SK-N-MC (cell line): ENCODE measurements at regions not wholly inside any gene's neighbourhood (a gene's known extent, or its start where the extent isn't known, plus 50 kb on each side); places are given as distances from the start of the nearest gene placed in this dataset.

Source experiments
- EZH2 ChIP-seq: fragments of 200-600 bp; sonication (generic); IDR thresholded peaks from one replicate; pipeline ENCODE4 v1.6.1; 2017; ENCODE audit warnings: antibody characterized with exemption
- POLR2AphosphoS5 ChIP-seq: IDR thresholded peaks from 2 replicates; pipeline ENCODE4 v1.6.1; 2012; ENCODE audit warnings: mild to moderate bottlenecking, low read depth, low read length, borderline replicate concordance

DNA sequence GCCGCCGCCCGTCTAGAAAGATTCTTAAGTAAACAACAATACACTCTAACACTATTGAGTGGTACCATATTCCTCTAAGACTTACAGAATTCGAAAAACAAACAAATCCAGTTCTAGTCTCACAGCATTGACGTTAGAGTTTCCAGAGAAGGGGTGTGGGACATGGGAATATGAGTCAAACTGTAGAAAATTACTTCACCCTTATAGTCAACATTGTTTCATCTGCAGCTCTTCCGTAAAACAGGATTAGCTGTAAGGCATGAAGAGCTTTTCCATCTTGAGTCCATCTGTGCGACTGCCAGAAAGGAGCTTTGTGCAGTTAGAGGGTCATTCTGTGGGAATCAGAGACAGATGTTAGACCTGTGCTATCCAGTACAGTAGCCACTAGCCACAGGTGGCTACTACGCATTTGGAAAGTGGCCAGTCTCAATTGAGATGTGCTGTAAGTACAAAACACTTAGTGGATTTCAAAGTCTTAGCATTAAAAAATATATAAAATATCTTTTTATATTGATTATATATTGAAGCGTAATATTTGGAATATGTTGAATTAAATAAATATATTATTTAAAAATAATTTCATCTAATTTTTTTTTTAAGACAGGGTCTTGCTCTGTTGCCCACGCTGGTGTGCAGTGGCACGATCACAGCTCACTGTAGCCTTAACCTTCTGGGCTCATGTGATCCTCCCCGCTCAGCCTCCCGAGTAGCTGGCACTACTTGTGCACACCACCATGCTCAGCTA is 79.8 kb upstream of the MPP7 start:
- TF ChIP-seq EZH2 (no peak), POLR2AphosphoS5 (no peak)
